Neuronal stem cell (in vitro differentiated cells): ENCODE measurements at regions not wholly inside any gene's neighbourhood (a gene's known extent, or its start where the extent isn't known, plus 50 kb on each side); places are given as distances from the start of the nearest gene placed in this dataset.

Experiments used
- DNase-seq: peaks from one replicate; pipeline ENCODE4 v3.0.0-alpha.2; 2013; ENCODE audit warnings: low spot score
- H2AFZ ChIP-seq: one replicate; pipeline ENCODE4 v1.6.1; 2013; ENCODE audit warnings: mild to moderate bottlenecking, low read length, inconsistent platforms
- H2AK5ac ChIP-seq: 2 replicates; pipeline ENCODE4 v1.6.1; 2013; ENCODE audit warnings: low read depth, mild to moderate bottlenecking, inconsistent platforms, low read length, moderate library complexity, mixed read lengths
- H2BK120ac ChIP-seq: 2 replicates; pipeline ENCODE4 v1.6.1; 2013; ENCODE audit warnings: low read depth, mild to moderate bottlenecking, inconsistent platforms, low read length, moderate library complexity, mixed read lengths
- H2BK12ac ChIP-seq: one replicate; pipeline ENCODE4 v1.6.1; 2013; ENCODE audit warnings: low read length, inconsistent platforms
- H2BK15ac ChIP-seq: 2 replicates; pipeline ENCODE4 v1.6.1; 2013; ENCODE audit warnings: mild to moderate bottlenecking, low read length, inconsistent platforms, mixed read lengths
- H2BK5ac ChIP-seq: one replicate; pipeline ENCODE4 v1.6.1; 2013; ENCODE audit warnings: inconsistent platforms, mild to moderate bottlenecking, low read length, moderate library complexity
- H3K14ac ChIP-seq: one replicate; pipeline ENCODE4 v1.6.1; 2013; ENCODE audit warnings: low read length, inconsistent platforms
- H3K18ac ChIP-seq: 2 replicates; pipeline ENCODE4 v1.6.1; 2013; ENCODE audit warnings: low read length, inconsistent platforms
- H3K23ac ChIP-seq: 2 replicates; pipeline ENCODE4 v1.6.1; 2013; ENCODE audit warnings: low read depth, mild to moderate bottlenecking, mixed read lengths, low read length, inconsistent platforms; ENCODE audit not compliant: poor library complexity
- H3K27ac ChIP-seq: replicated peaks from 3 replicates; pipeline ENCODE4 v1.5.1; 2013; ENCODE audit warnings: low read length, inconsistent platforms
- H3K27me3 ChIP-seq, 3 experiments: 2 replicates each; pipeline ENCODE4 v1.6.1; 2013; ENCODE audit warnings: low read length in 3 of 3, mild to moderate bottlenecking in 2 of 3, inconsistent platforms in 1 of 3, low read depth in 1 of 3, mixed read lengths in 1 of 3, moderate library complexity in 1 of 3; ENCODE audit not compliant: control insufficient read depth in 3 of 3, insufficient read depth in 3 of 3
- H3K36me3 ChIP-seq, 2 donors: replicated peaks in 1 of 2; 2 replicates each; pipeline ENCODE4 v1.6.1; 2013; ENCODE audit warnings: low read length in 2 of 2; ENCODE audit not compliant: control insufficient read depth in 2 of 2, insufficient read depth in 2 of 2
- H3K4ac ChIP-seq: 2 replicates; pipeline ENCODE4 v1.6.1; 2013; ENCODE audit warnings: inconsistent platforms, mild to moderate bottlenecking, low read length, moderate library complexity
- H3K4me1 ChIP-seq, 2 donors: 1 replicate in 1 of 2; 2 replicates in 1 of 2; pipeline ENCODE4 v1.6.1; 2013; ENCODE audit warnings: low read length in 2 of 2, low read depth in 1 of 2; ENCODE audit not compliant: control insufficient read depth in 2 of 2, insufficient read depth in 1 of 2
- H3K4me2 ChIP-seq: one replicate; pipeline ENCODE4 v1.6.1; 2013; ENCODE audit warnings: mild to moderate bottlenecking, low read length, inconsistent platforms; ENCODE audit not compliant: insufficient read depth, poor library complexity, severe bottlenecking
- H3K4me3 ChIP-seq, 2 donors: 2 replicates each; pipeline ENCODE4 v1.5.1; 2013; ENCODE audit warnings: low read length in 2 of 2, mild to moderate bottlenecking in 2 of 2, inconsistent platforms in 1 of 2, moderate library complexity in 1 of 2
- H3K79me1 ChIP-seq: one replicate; pipeline ENCODE4 v1.6.1; 2013; ENCODE audit warnings: low read depth, mild to moderate bottlenecking, inconsistent platforms, low read length, moderate library complexity
- H3K9ac ChIP-seq: one replicate; pipeline ENCODE4 v1.6.1; 2013; ENCODE audit warnings: mild to moderate bottlenecking, low read depth, low read length, inconsistent platforms; ENCODE audit not compliant: poor library complexity
- H3K9me3 ChIP-seq, 2 donors: replicated peaks in 1 of 2; 2 replicates each; pipeline versions ENCODE3 to v1.6.1; 2013; ENCODE audit warnings: low read length in 2 of 2, mild to moderate bottlenecking in 2 of 2, inconsistent platforms in 1 of 2, low read depth in 1 of 2, mixed read lengths in 1 of 2, moderate library complexity in 1 of 2; ENCODE audit not compliant: control insufficient read depth in 2 of 2, insufficient read depth in 1 of 2
- H4K8ac ChIP-seq: one replicate; pipeline ENCODE4 v1.6.1; 2013; ENCODE audit warnings: low read depth, mild to moderate bottlenecking, inconsistent platforms, low read length, moderate library complexity
- H4K91ac ChIP-seq: one replicate; pipeline ENCODE4 v1.6.1; 2013; ENCODE audit warnings: low read length, low read depth, mild to moderate bottlenecking, inconsistent platforms; ENCODE audit not compliant: poor library complexity
- WGBS, 2 donors: extraction: QIAGEN DNeasy Blood & Tissue Kit; methylation state at CpG; one replicate each; pipeline ENCODE4 v1.1.7; 2013; ENCODE audit warnings: missing lambda C conversion rate in 2 of 2, mixed read lengths in 1 of 2; ENCODE audit not compliant: insufficient read length in 2 of 2, insufficient replicate concordance in 1 of 2; ENCODE audit errors: extremely low coverage in 2 of 2; 5-methylcytosine and 5-hydroxymethylcytosine counted together

DNA sequence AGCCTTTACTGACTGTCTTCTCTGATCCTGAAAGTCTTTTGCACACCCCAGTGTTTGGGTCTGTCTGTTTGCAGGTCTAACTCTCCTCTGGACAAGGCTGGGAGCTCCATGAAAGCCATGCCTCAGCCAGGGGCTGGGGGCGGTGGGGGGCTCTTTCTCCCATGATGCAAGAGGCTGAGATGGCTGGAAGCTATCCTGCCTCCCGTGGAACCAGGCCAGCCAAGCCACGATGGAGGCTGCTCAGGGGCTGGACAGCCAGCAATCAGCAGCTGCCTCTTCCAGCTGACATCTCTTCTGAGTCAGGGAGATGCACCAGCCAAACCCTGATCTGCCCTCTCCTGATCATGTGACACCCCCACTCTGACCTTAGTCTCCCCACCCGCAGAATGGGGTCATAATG, 154.0 kb downstream of the BARX1 start:
- no peak for DNase-seq
- Histone ChIP-seq H2BK12ac (no peak overlapping the region), H2BK15ac (no peak overlapping the region), H3K14ac (no peak overlapping the region), H2AK5ac (no peak overlapping the region), H2AFZ (no peak overlapping the region), H3K23ac (no peak overlapping the region), H4K91ac (no peak overlapping the region), H3K18ac (peak overlapping the region; percentile 33), H3K27ac (no peak overlapping the region), H3K4me3 (no peak overlapping the region), H3K79me1 (no peaks in the 10 kb centered on the region), H3K27me3 (no peaks in the 10 kb centered on the region), H2BK5ac (no peak overlapping the region), H3K4me1 (no peaks in the 10 kb centered on the region), H3K36me3 (no peaks in the 10 kb centered on the region), H4K8ac (no peak overlapping the region), H3K9me3 (no peaks in the 10 kb centered on the region), H3K4me2 (no peak overlapping the region), H2BK120ac (no peak overlapping the region), H3K9ac (no peak overlapping the region), H3K4ac (no peak overlapping the region)
- no CpG with 5 or more reads among the region's 4 CpGs for WGBS, 2 donors

DNA sequence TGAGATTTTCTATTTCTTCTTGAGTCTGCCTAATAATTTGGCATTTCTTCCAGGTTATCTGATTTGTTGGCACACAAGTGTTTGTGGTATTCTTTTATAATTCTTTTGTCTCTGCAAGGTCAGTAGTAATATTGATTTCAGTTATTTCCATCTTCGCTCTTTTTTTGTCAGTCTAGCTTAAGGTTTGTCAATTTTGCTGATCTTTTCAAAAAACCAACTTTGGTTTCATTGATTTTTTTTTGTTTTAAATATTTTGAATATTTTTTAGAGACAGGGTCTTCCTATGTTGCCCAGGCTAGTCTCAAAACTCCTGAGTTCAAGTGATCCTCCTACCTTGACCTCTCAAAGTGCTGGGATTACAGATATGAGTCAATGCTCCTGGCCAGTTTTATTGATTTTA, 162.8 kb downstream of the BARX1 start:
- no peak overlapping the region for H4K8ac ChIP-seq
- DNase-seq: no peak
- no CpG with 5 or more reads among the region's 1 CpG for WGBS, 2 donors
- no peak overlapping the region for H3K9ac ChIP-seq
- H3K9me3 ChIP-seq: no peaks in the 10 kb centered on the region
- H3K27me3 ChIP-seq: peaks cover 0 to 2% (median 0%) of the 10 kb centered on the region in 3 experiments
- H2AK5ac ChIP-seq: no peak overlapping the region
- no peak overlapping the region for H2BK15ac ChIP-seq
- H4K91ac ChIP-seq: no peak overlapping the region
- no peaks in the 10 kb centered on the region for H3K79me1 ChIP-seq
- no peaks in the 10 kb centered on the region for H3K36me3 ChIP-seq
- H3K4me2 ChIP-seq: no peak overlapping the region
- H3K14ac ChIP-seq: no peak overlapping the region
- H3K4me1 ChIP-seq: no peaks in the 10 kb centered on the region
- H2AFZ ChIP-seq: no peak overlapping the region
- H3K18ac ChIP-seq: no peak overlapping the region
- H3K27ac ChIP-seq: no peak overlapping the region
- no peak overlapping the region for H3K23ac ChIP-seq
- no peak overlapping the region for H2BK12ac ChIP-seq
- H2BK120ac ChIP-seq: no peak overlapping the region
- H2BK5ac ChIP-seq: no peak overlapping the region
- no peak overlapping the region for H3K4ac ChIP-seq
- no peak overlapping the region for H3K4me3 ChIP-seq

DNA sequence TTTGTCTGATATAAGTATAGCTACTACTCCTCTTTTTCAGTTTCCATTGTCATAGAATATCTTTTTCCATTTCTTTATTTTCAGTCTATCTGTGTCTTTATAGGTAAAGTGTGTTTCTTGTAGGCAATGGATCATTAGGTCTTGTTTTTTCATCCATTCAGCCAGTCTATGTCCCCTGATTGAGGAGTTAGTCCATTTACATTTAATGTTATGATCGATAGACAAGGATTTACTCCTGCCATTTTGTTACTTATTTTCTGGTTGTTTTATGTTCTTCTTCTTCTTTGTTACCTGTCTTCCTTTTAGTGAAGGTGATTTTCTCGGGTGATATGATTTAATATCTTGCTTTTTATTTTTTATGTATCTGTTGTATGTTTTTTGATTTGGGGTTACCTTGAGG, 169.0 kb downstream of the BARX1 start:
- Histone ChIP-seq H4K8ac (no peak overlapping the region), H3K27me3 (peaks cover 0 to 2% (median 0%) of the 10 kb centered on the region in 3 experiments), H3K79me1 (no peaks in the 10 kb centered on the region), H3K36me3 (no peaks in the 10 kb centered on the region), H3K9ac (no peak overlapping the region), H3K18ac (no peak overlapping the region), H3K27ac (no peak overlapping the region), H3K23ac (no peak overlapping the region), H2BK5ac (no peak overlapping the region), H2AFZ (no peak overlapping the region), H3K4me2 (no peak overlapping the region), H3K4ac (no peak overlapping the region), H3K9me3 (no peaks in the 10 kb centered on the region), H4K91ac (no peak overlapping the region), H3K4me1 (no peaks in the 10 kb centered on the region), H3K4me3 (no peak overlapping the region), H2AK5ac (no peak overlapping the region), H2BK15ac (no peak overlapping the region), H3K14ac (no peak overlapping the region), H2BK120ac (no peak overlapping the region), H2BK12ac (no peak overlapping the region)
- no CpG with 5 or more reads among the region's 2 CpGs for WGBS, 2 donors
- DNase-seq: no peak

DNA sequence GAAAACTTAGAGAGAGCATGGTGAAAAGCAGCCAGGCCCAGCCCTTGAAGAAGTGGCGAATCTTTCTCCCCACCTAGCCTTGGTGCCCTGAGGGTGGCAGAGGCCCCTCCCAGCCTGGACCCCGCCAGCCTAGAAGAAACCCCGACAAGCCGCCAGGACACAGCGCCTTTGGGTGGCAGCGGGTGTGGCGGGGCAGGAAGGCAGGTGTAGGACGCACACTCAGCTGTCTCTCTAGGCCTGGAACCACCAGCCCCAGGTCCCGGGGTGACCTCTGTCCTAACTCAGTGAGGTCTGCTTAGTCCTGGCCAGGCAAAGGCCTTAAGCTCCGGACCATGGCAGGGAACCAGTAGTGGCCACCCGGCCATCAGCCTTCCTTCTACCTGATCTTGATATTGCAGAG, 178.3 kb downstream of the BARX1 start:
- Histone ChIP-seq H4K91ac (no peak overlapping the region), H3K18ac (no peak overlapping the region), H3K79me1 (no peaks in the 10 kb centered on the region), H3K4me1 (no peaks in the 10 kb centered on the region), H3K9ac (no peak overlapping the region), H2AK5ac (no peak overlapping the region), H3K4me2 (no peak overlapping the region), H2BK15ac (no peak overlapping the region), H3K9me3 (no peaks in the 10 kb centered on the region), H3K27ac (no peak overlapping the region), H3K36me3 (no peaks in the 10 kb centered on the region), H2BK12ac (no peak overlapping the region), H3K27me3 (peaks cover 0 to 7% (median 0%) of the 10 kb centered on the region in 3 experiments), H3K14ac (no peak overlapping the region), H2BK120ac (no peak overlapping the region), H3K23ac (no peak overlapping the region), H2AFZ (no peak overlapping the region), H3K4me3 (no peak overlapping the region), H2BK5ac (no peak overlapping the region), H4K8ac (no peak overlapping the region), H3K4ac (no peak overlapping the region)
- WGBS, 2 donors: no CpG with 5 or more reads among the region's 11 CpGs
- DNase-seq: no peak
